K562 (cell line): ENCODE measurements at regions not wholly inside any gene's neighbourhood (a gene's known extent, or its start where the extent isn't known, plus 50 kb on each side); places are given as distances from the start of the nearest gene placed in this dataset.

Experiments
- ARID1B ChIP-seq: fragments of 450-650 bp; IDR thresholded peaks from 2 replicates; pipeline ENCODE4 v1.6.1; 2016; ENCODE audit warnings: antibody characterized with exemption, mild to moderate bottlenecking, inconsistent platforms
- ATF1 ChIP-seq, 2 experiments: fragments of 450-650 bp in 1 of 2; IDR thresholded peaks; 2 replicates each; pipeline ENCODE4 v1.6.1; 2016; ENCODE audit warnings: missing compliant biosample characterization in 1 of 2, missing genetic modification characterization in 1 of 2
- CXXC5 ChIP-seq: fragments of 250-450 bp; sonication (Bioruptor Pico); IDR thresholded peaks from 2 replicates; pipeline ENCODE4 v1.8.0; 2022; ENCODE audit warnings: inconsistent platforms, mild to moderate bottlenecking, moderate library complexity
- EGR1 ChIP-seq: fragments of 450-650 bp; conservative IDR thresholded peaks from 2 replicates; pipeline ENCODE4 v1.6.1; 2017; ENCODE audit warnings: mild to moderate bottlenecking
- ETV1 ChIP-seq: fragments of 450-650 bp; conservative IDR thresholded peaks from 2 replicates; pipeline ENCODE4 v1.6.1; 2016; ENCODE audit warnings: missing genetic modification characterization, control low read depth, low read depth, missing compliant biosample characterization
- GABPA ChIP-seq: fragments of 200-800 bp; sonication (Bioruptor generic); conservative IDR thresholded peaks from 2 replicates; pipeline ENCODE4 v1.6.1; 2016; ENCODE audit warnings: low read depth, missing genetic modification characterization, missing compliant biosample characterization
- KAT2B ChIP-seq: IDR thresholded peaks from one replicate; pipeline ENCODE4 v1.6.1; 2012; ENCODE audit warnings: low read depth, mild to moderate bottlenecking, control low read depth, inconsistent platforms, low read length, moderate library complexity
- LCOR ChIP-seq: sonication (generic); formaldehyde crosslinking; IDR thresholded peaks from 2 replicates; pipeline ENCODE4 v1.8.0; 2022; ENCODE audit warnings: mild to moderate bottlenecking, missing genetic modification reagents
- MTF1 ChIP-seq: fragments of 250-450 bp; sonication (Bioruptor Pico); IDR thresholded peaks from 2 replicates; pipeline ENCODE4 v1.9.0; 2021; ENCODE audit warnings: moderate library complexity, mild to moderate bottlenecking, inconsistent platforms, borderline replicate concordance
- NCOA2 ChIP-seq, 2 experiments: fragments of 450-650 bp; IDR thresholded peaks; 2 replicates each; pipeline ENCODE4 v1.6.1; 2018; ENCODE audit warnings: mild to moderate bottlenecking in 2 of 2, moderate library complexity in 1 of 2; ENCODE audit not compliant: partially characterized antibody in 2 of 2
- PHF20 ChIP-seq: fragments of 450-650 bp; IDR thresholded peaks from 2 replicates; pipeline ENCODE4 v1.6.1; 2018; ENCODE audit not compliant: partially characterized antibody
- RAD51 ChIP-seq: fragments of 450-650 bp; IDR thresholded peaks from 2 replicates; pipeline ENCODE4 v1.7.1; 2016; ENCODE audit warnings: low read depth, mild to moderate bottlenecking, borderline replicate concordance
- RCOR1 ChIP-seq, 2 experiments: IDR thresholded peaks; 2 replicates each; pipeline ENCODE4 v1.6.1; 2012; ENCODE audit warnings: low read depth in 2 of 2, low read length in 2 of 2, borderline replicate concordance in 1 of 2, improper control_type of control experiment in 1 of 2
- YY1 ChIP-seq, 3 experiments: IDR thresholded peaks; 2 replicates each; pipeline ENCODE4 v1.6.1; 2011; ENCODE audit warnings: low read length in 2 of 3, mild to moderate bottlenecking in 2 of 3, moderate library complexity in 2 of 3, borderline replicate concordance in 1 of 3, control low read depth in 1 of 3, low read depth in 1 of 3; ENCODE audit not compliant: insufficient read depth in 3 of 3, insufficient replicate concordance in 2 of 3, control insufficient read depth in 1 of 3, insufficient read length in 1 of 3; ENCODE audit errors: extremely low read depth in 1 of 3
- ZNF436 ChIP-seq: fragments of 250-450, 450-650 bp; sonication (Bioruptor Pico); formaldehyde crosslinking; IDR thresholded peaks from 2 replicates; pipeline ENCODE4 v1.7.0; 2020; ENCODE audit warnings: mild to moderate bottlenecking
- ZNF780A ChIP-seq: fragments of 250-450 bp; sonication (Bioruptor Pico); IDR thresholded peaks from 2 replicates; pipeline ENCODE4 v1.5.0; 2021; ENCODE audit warnings: mild to moderate bottlenecking
- TF ChIP-seq, protein P1 (sequence below), 2 experiments: fragments of 200-800 bp in 1 of 2; sonication (Bioruptor generic) in 1 of 2; sonication (generic) in 1 of 2; formaldehyde crosslinking in 1 of 2; IDR thresholded peaks in 1 of 2; conservative IDR thresholded peaks in 1 of 2; 2 replicates each; pipeline versions ENCODE4 v1.5.0 to v1.6.1; 2016 to 2020; ENCODE audit warnings: missing compliant biosample characterization in 1 of 2, missing genetic modification characterization in 1 of 2, missing genetic modification reagents in 1 of 2
- TF ChIP-seq, protein P2 (sequence below): fragments of 450-650 bp; formaldehyde crosslinking; IDR thresholded peaks from 2 replicates; pipeline ENCODE4 v1.4.0; 2020; ENCODE audit warnings: mild to moderate bottlenecking, mixed read lengths
- TF ChIP-seq, protein P3 (sequence below): fragments of 200-800 bp; sonication (Bioruptor generic); IDR thresholded peaks from 2 replicates; pipeline ENCODE4 v1.6.1; 2017; ENCODE audit warnings: missing genetic modification characterization, missing compliant biosample characterization
- TF ChIP-seq, protein P4 (sequence below): fragments of 450-650 bp; IDR thresholded peaks from 2 replicates; pipeline ENCODE4 v1.6.1; 2018; ENCODE audit warnings: mild to moderate bottlenecking, low read depth; ENCODE audit not compliant: partially characterized antibody

DNA sequence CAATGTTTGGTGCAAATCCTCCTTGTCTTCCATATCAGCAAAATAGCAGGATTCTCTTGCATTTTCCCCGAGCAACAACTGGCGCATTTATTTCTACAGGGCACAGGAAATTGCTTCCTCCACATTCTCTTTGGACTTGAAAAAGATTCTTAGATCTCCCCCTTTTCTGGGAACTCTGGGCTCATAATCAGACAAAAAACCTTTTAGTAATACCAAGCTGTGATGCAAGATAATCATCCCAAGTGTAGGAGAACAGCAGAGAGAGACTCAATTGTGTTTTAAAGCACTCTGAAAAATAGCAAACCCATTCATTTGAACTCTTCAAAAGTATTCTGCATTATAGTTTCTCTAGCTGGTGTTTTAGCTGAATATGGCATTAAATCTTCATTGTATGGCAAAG is 419.6 kb upstream of the NPVF start (continued):
- TF ChIP-seq, protein P1, sequence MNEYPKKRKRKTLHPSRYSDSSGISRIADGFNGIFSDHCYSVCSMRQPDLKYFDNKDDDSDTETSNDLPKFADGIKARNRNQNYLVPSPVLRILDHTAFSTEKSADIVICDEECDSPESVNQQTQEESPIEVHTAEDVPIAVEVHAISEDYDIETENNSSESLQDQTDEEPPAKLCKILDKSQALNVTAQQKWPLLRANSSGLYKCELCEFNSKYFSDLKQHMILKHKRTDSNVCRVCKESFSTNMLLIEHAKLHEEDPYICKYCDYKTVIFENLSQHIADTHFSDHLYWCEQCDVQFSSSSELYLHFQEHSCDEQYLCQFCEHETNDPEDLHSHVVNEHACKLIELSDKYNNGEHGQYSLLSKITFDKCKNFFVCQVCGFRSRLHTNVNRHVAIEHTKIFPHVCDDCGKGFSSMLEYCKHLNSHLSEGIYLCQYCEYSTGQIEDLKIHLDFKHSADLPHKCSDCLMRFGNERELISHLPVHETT (CRISPR knock-in tag; conservative IDR thresholded peaks at IDR 0.05 in 1 of 2, IDR thresholded peaks at IDR 0.05 in 1 of 2) = 0 out of 4 replicates have a peak, but pooled peaks of 1 of the 2 experiments have one; percentile 18
- no peak for TF ChIP-seq KAT2B
- TF ChIP-seq ARID1B = peak; percentile 50
- no peak for TF ChIP-seq GABPA
- TF ChIP-seq LCOR (CRISPR knock-in tag) = no peak
- TF ChIP-seq MTF1 = no peak
- TF ChIP-seq NCOA2 (IDR thresholded peaks at IDR 0.05; ENCODE audit: partially characterized antibody in 2 of 2) = no peak
- TF ChIP-seq PHF20 = no peak
- TF ChIP-seq, protein P2, sequence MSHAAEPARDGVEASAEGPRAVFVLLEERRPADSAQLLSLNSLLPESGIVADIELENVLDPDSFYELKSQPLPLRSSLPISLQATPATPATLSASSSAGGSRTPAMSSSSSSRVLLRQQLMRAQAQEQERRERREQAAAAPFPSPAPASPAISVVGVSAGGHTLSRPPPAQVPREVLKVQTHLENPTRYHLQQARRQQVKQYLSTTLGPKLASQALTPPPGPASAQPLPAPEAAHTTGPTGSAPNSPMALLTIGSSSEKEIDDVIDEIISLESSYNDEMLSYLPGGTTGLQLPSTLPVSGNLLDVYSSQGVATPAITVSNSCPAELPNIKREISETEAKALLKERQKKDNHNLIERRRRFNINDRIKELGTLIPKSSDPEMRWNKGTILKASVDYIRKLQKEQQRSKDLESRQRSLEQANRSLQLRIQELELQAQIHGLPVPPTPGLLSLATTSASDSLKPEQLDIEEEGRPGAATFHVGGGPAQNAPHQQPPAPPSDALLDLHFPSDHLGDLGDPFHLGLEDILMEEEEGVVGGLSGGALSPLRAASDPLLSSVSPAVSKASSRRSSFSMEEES (CRISPR knock-in tag) = no peak
- TF ChIP-seq, protein P3, sequence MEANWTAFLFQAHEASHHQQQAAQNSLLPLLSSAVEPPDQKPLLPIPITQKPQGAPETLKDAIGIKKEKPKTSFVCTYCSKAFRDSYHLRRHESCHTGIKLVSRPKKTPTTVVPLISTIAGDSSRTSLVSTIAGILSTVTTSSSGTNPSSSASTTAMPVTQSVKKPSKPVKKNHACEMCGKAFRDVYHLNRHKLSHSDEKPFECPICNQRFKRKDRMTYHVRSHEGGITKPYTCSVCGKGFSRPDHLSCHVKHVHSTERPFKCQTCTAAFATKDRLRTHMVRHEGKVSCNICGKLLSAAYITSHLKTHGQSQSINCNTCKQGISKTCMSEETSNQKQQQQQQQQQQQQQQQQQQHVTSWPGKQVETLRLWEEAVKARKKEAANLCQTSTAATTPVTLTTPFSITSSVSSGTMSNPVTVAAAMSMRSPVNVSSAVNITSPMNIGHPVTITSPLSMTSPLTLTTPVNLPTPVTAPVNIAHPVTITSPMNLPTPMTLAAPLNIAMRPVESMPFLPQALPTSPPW (CRISPR knock-in tag) = peak; percentile 38; the same call in 1 of the 2 replicates
- no peak for TF ChIP-seq YY1 (IDR thresholded peaks at IDR 0.05; ENCODE audit: borderline replicate concordance in 1 of 3, control insufficient read depth in 1 of 3, extremely low read depth in 1 of 3, insufficient read depth in 3 of 3, insufficient read length in 1 of 3, insufficient replicate concordance in 2 of 3, low read depth in 1 of 3, low read length in 2 of 3)
- no peak for TF ChIP-seq ZNF780A (CRISPR knock-in tag)
- TF ChIP-seq RAD51 = no peak
- TF ChIP-seq CXXC5 (CRISPR knock-in tag) = no peak
- no peak for TF ChIP-seq ATF1 (CRISPR knock-in tag; IDR thresholded peaks at IDR 0.05)
- no peak for TF ChIP-seq ATF1 (tag; IDR thresholded peaks at IDR 0.05)
- no peak for TF ChIP-seq RCOR1 (IDR thresholded peaks at IDR 0.05; ENCODE audit: borderline replicate concordance in 1 of 2, low read depth in 2 of 2, low read length in 2 of 2)
- TF ChIP-seq, protein P4, sequence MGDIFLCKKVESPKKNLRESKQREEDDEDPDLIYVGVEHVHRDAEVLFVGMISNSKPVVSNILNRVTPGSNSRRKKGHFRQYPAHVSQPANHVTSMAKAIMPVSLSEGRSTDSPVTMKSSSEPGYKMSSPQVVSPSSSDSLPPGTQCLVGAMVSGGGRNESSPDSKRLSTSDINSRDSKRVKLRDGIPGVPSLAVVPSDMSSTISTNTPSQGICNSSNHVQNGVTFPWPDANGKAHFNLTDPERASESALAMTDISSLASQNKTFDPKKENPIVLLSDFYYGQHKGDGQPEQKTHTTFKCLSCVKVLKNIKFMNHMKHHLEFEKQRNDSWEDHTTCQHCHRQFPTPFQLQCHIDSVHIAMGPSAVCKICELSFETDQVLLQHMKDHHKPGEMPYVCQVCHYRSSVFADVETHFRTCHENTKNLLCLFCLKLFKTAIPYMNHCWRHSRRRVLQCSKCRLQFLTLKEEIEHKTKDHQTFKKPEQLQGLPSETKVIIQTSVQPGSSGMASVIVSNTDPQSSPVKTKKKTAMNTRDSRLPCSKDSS = no peak
- no peak for TF ChIP-seq EGR1
- TF ChIP-seq ETV1 (tag) = no peak
- no peak for TF ChIP-seq ZNF436 (CRISPR knock-in tag)
- TF ChIP-seq, all 486 proteins: peak for 7
